Ishikawa (cell line): ENCODE measurements at regions not wholly inside any gene's neighbourhood (a gene's known extent, or its start where the extent isn't known, plus 50 kb on each side); places are given as distances from the start of the nearest gene placed in this dataset.

Source experiments
- CEBPB ChIP-seq: IDR thresholded peaks from 2 replicates; pipeline ENCODE4 v1.6.1; 2012
- CREB1 ChIP-seq: IDR thresholded peaks from 2 replicates; pipeline ENCODE4 v1.6.1; 2012; ENCODE audit warnings: low read depth
- EGR1 ChIP-seq: IDR thresholded peaks from 2 replicates; pipeline ENCODE4 v1.6.1; 2012
- EP300 ChIP-seq: IDR thresholded peaks from 2 replicates; pipeline ENCODE4 v1.6.1; 2012; ENCODE audit warnings: borderline replicate concordance
- FOXM1 ChIP-seq: IDR thresholded peaks from 2 replicates; pipeline ENCODE4 v1.6.1; 2012; ENCODE audit warnings: low read depth, borderline replicate concordance
- NFIC ChIP-seq: IDR thresholded peaks from 2 replicates; pipeline ENCODE4 v1.6.1; 2012
- RAD21 ChIP-seq: IDR thresholded peaks from 2 replicates; pipeline ENCODE4 v1.6.1; 2012; ENCODE audit warnings: low read depth
- TAF1 ChIP-seq: IDR thresholded peaks from 2 replicates; pipeline ENCODE4 v1.6.1; 2012; ENCODE audit warnings: low read depth, mild to moderate bottlenecking
- YY1 ChIP-seq: IDR thresholded peaks from 2 replicates; pipeline ENCODE4 v1.6.1; 2012; ENCODE audit warnings: low read depth
- ZBTB7A ChIP-seq: IDR thresholded peaks from 2 replicates; pipeline ENCODE4 v1.6.1; 2012; ENCODE audit warnings: low read depth
- TF ChIP-seq, protein P1 (sequence below): IDR thresholded peaks from 2 replicates; pipeline ENCODE4 v1.6.1; 2012; ENCODE audit warnings: low read depth, mild to moderate bottlenecking

DNA sequence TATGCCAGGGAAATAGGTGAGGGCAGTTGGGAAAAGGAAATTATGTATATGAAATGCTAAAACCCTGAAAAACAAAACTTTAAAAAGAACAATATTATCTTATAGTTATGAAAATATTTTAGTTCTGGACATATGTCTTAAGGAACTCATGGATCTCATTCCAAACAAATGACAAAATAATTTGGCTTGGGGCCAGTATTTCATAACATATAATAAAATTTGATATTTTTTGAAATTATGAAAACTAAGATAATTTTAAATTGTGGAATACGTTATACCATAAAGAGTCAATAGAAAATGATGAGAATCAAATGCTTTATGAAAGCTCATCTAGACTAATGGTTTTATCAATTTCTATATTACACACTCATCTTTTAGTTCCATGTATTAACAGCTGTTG lies 173.8 kb upstream of the DCN start:
- TF ChIP-seq YY1 (no peak), EGR1 (no peak), TAF1 (no peak), EP300 (no peak), RAD21 (no peak), CREB1 (no peak), FOXM1 (no peak), CEBPB (no peak), ZBTB7A (no peak), NFIC (no peak)
- TF ChIP-seq, protein P1, sequence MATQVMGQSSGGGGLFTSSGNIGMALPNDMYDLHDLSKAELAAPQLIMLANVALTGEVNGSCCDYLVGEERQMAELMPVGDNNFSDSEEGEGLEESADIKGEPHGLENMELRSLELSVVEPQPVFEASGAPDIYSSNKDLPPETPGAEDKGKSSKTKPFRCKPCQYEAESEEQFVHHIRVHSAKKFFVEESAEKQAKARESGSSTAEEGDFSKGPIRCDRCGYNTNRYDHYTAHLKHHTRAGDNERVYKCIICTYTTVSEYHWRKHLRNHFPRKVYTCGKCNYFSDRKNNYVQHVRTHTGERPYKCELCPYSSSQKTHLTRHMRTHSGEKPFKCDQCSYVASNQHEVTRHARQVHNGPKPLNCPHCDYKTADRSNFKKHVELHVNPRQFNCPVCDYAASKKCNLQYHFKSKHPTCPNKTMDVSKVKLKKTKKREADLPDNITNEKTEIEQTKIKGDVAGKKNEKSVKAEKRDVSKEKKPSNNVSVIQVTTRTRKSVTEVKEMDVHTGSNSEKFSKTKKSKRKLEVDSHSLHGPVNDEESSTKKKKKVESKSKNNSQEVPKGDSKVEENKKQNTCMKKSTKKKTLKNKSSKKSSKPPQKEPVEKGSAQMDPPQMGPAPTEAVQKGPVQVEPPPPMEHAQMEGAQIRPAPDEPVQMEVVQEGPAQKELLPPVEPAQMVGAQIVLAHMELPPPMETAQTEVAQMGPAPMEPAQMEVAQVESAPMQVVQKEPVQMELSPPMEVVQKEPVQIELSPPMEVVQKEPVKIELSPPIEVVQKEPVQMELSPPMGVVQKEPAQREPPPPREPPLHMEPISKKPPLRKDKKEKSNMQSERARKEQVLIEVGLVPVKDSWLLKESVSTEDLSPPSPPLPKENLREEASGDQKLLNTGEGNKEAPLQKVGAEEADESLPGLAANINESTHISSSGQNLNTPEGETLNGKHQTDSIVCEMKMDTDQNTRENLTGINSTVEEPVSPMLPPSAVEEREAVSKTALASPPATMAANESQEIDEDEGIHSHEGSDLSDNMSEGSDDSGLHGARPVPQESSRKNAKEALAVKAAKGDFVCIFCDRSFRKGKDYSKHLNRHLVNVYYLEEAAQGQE: no peak
